Gastroesophageal sphincter (tissue), 4 donors: ENCODE measurements at regions not wholly inside any gene's neighbourhood (a gene's known extent, or its start where the extent isn't known, plus 50 kb on each side); places are given as distances from the start of the nearest gene placed in this dataset.

Experiments used
- ATAC-seq: fragments of 150-250 bp; one replicate; pipeline ENCODE4 v1.9.1; 2016; ENCODE audit warnings: mild to moderate bottlenecking, moderate library complexity
- H3K27ac ChIP-seq, 4 donors: fragments of 200-600 bp; sonication (generic) in 3 of 4; 1 replicate in 3 of 4; 2 replicates in 1 of 4; pipeline ENCODE4 v1.5.1; 2016 to 2019
- H3K27me3 ChIP-seq: fragments of 200-600 bp; sonication (generic); one replicate; pipeline ENCODE4 v1.5.1; 2019
- H3K36me3 ChIP-seq, 2 donors: fragments of 200-600 bp; sonication (generic); one replicate each; pipeline ENCODE4 v1.5.1; 2019; ENCODE audit warnings: control low read depth in 1 of 2
- H3K4me1 ChIP-seq, 3 donors: fragments of 200-600 bp; sonication (generic); 1 replicate in 2 of 3; 2 replicates in 1 of 3; pipeline ENCODE4 v1.5.1; 2016 to 2019; ENCODE audit warnings: control low read depth in 2 of 3
- H3K4me3 ChIP-seq, 2 donors: fragments of 200-600 bp; sonication (generic); one replicate each; pipeline ENCODE4 v1.5.1; 2019; ENCODE audit warnings: mild to moderate bottlenecking in 1 of 2, moderate library complexity in 1 of 2
- H3K9me3 ChIP-seq, 3 donors: fragments of 200-600 bp; sonication (generic); one replicate each; pipeline ENCODE4 v1.5.1; 2017 to 2019; ENCODE audit warnings: control low read depth in 2 of 3
- EP300 ChIP-seq: sonication (generic); formaldehyde crosslinking; IDR thresholded peaks from one replicate; pipeline ENCODE4 v1.6.1; 2017; ENCODE audit warnings: antibody characterized with exemption, mild to moderate bottlenecking
- POLR2A ChIP-seq, 2 donors: fragments of 450-650 bp; IDR thresholded peaks; one replicate each; pipeline ENCODE4 v1.6.1; 2017; ENCODE audit warnings: antibody characterized with exemption in 2 of 2, mild to moderate bottlenecking in 2 of 2, moderate library complexity in 1 of 2
- POLR2AphosphoS5 ChIP-seq: sonication (generic); formaldehyde crosslinking; IDR thresholded peaks from one replicate; pipeline ENCODE4 v1.6.1; 2017; ENCODE audit warnings: antibody characterized with exemption
- WGBS, 2 donors: methylation state at CpG; one replicate each; pipeline ENCODE4 v1.1.5; 2018; ENCODE audit warnings: low coverage in 1 of 2; 5-methylcytosine and 5-hydroxymethylcytosine counted together
- TF ChIP-seq, protein P1 (sequence below), 4 experiments: fragments of 200-600 bp in 2 of 4; fragments of 450-650 bp in 2 of 4; sonication (generic) in 1 of 4; IDR thresholded peaks; one replicate each; pipeline ENCODE4 v1.5.1; 2017 to 2019; ENCODE audit warnings: antibody characterized with exemption in 4 of 4, mild to moderate bottlenecking in 2 of 4, moderate library complexity in 2 of 4

DNA sequence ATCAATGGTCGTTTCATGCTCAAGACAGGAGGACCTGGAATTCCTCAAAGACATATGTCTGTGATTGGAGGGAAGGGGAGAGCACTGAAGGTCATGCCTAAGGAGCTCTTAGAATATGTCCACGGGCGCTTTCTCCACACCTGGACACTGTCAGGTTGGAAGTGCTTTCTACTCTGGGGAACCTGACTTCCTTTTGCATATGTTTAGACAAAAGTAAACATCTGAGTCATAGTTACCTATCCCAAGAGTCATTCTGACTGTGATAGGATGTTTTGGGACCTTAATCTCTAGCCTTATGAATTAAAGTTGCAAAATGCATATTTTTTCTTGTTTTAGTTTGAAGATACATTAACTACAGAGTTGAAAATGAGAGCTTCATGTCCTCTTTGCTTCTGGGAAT, 251.7 kb downstream of the KLF6 start:
- Histone ChIP-seq H3K36me3 (no peaks in the 10 kb centered on the region), H3K27ac (no peak overlapping the region), H3K4me1 (peaks cover 0 to 16% (median 0%) of the 10 kb centered on the region in 3 donors), H3K9me3 (no peaks in the 10 kb centered on the region), H3K27me3 (no peaks in the 10 kb centered on the region), H3K4me3 (no peak overlapping the region)
- 92% methylated on average over 2 of the region's 3 CpGs; no CpG with 5 or more reads in 1 of the 2 donors for WGBS, 2 donors
- no peak for ATAC-seq
- TF ChIP-seq, protein P1, sequence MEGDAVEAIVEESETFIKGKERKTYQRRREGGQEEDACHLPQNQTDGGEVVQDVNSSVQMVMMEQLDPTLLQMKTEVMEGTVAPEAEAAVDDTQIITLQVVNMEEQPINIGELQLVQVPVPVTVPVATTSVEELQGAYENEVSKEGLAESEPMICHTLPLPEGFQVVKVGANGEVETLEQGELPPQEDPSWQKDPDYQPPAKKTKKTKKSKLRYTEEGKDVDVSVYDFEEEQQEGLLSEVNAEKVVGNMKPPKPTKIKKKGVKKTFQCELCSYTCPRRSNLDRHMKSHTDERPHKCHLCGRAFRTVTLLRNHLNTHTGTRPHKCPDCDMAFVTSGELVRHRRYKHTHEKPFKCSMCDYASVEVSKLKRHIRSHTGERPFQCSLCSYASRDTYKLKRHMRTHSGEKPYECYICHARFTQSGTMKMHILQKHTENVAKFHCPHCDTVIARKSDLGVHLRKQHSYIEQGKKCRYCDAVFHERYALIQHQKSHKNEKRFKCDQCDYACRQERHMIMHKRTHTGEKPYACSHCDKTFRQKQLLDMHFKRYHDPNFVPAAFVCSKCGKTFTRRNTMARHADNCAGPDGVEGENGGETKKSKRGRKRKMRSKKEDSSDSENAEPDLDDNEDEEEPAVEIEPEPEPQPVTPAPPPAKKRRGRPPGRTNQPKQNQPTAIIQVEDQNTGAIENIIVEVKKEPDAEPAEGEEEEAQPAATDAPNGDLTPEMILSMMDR (IDR thresholded peaks at IDR 0.05): no peak
- TF ChIP-seq POLR2AphosphoS5 (no peak), EP300 (no peak), POLR2A (IDR thresholded peaks at IDR 0.05) (no peak)

- Histone ChIP-seq H3K27ac (no peak overlapping the region), H3K27me3 (no peaks in the 10 kb centered on the region), H3K4me3 (no peak overlapping the region), H3K9me3 (no peaks in the 10 kb centered on the region), H3K36me3 (no peaks in the 10 kb centered on the region), H3K4me1 (peaks cover 0 to 19% (median 0%) of the 10 kb centered on the region in 3 donors)
- no peak for ATAC-seq
- TF ChIP-seq, protein P1 (IDR thresholded peaks at IDR 0.05): no peak
- TF ChIP-seq EP300: no peak
- TF ChIP-seq POLR2A (IDR thresholded peaks at IDR 0.05): no peak
- no peak for TF ChIP-seq POLR2AphosphoS5
- WGBS, 2 donors: 96 to 100% methylated on average over 2 to 3 of the region's 12 CpGs
Measured at GRCh38 chr10:3532644-3533043, 252.4 kb downstream of the KLF6 start.

DNA sequence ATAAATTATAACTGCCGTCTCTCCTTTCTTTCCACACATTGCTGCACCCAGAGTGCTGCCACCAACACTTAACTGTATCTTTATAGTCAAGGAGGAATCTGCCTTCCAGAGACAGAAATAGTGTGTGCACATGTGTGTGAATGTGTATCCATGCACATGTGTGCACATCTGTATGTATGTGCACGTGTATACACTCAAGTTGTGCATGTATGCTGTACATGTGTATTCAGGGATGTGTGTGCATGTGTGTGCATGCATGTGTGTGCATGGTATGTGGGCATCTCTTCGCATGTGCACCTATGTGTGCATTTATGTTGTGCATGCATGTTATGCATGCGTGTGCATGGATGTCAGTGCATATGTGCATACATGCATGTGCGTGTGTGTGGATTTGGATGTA, 253.3 kb downstream of the KLF6 start:
- Histone ChIP-seq H3K9me3 (no peaks in the 10 kb centered on the region), H3K4me1 (peaks cover 0 to 29% (median 3%) of the 10 kb centered on the region in 3 donors), H3K27me3 (no peaks in the 10 kb centered on the region), H3K4me3 (no peak overlapping the region), H3K36me3 (no peaks in the 10 kb centered on the region), H3K27ac (no peak overlapping the region)
- TF ChIP-seq EP300 (no peak), POLR2A (IDR thresholded peaks at IDR 0.05) (no peak), POLR2AphosphoS5 (no peak)
- TF ChIP-seq, protein P1 (IDR thresholded peaks at IDR 0.05): no peak
- 90 to 94% methylated on average over 2 to 5 of the region's 5 CpGs for WGBS, 2 donors
- ATAC-seq: no peak

DNA sequence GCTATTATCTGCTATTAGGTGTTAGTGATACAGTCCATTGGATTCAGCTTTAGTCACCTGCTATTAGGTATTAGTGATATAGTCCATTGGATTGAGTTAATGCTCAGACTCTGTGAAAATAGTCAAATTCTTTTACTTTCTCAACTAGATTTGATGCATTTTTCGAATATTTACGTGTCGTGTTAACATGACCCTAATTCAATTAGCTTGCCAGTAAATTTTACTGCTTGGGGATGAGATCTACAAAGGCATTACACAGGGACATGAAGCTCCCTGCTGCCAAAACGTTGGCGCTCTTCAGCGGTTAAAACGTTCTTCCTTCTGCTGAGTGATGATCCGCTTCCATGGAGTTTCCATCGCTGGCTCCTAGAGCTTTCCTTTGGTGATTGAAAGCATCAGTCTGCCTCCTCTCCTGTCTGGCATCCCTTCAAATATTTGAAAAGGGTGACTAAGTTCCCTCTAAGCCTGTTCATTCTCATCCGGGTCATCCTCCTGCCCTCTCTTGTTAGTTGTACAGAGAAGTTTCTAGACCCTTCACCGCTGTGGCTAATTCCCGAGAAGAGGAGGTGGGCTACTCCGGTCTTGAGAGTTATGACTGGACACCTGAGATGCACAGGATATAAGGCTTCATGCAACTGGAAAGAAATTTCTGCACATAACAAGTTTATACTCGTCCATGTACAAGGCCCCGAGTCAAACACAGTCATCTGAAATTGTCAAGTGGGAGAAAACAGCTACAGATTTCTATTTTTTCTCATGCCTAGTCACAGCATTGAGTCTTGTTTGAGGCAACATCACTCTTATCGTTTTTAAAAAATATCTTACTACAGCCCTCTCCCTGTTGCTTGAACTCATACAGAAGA, 254.0 kb downstream of the KLF6 start:
- Histone ChIP-seq H3K27me3 (no peaks in the 10 kb centered on the region), H3K27ac (no peak overlapping the region), H3K9me3 (no peaks in the 10 kb centered on the region), H3K4me1 (peaks cover 0 to 36% (median 3%) of the 10 kb centered on the region in 3 donors), H3K4me3 (no peak overlapping the region), H3K36me3 (no peaks in the 10 kb centered on the region)
- WGBS, 2 donors: 88 to 94% methylated on average over 12 to 15 of the region's 16 CpGs
- ATAC-seq: no peak
- TF ChIP-seq, protein P1 (IDR thresholded peaks at IDR 0.05): no peak
- TF ChIP-seq POLR2A (IDR thresholded peaks at IDR 0.05) (no peak), EP300 (no peak)

GRCh38 chr10:3530346-3530745, 254.7 kb downstream of the KLF6 start:
- peaks cover 0 to 42% (median 3%) of the 10 kb centered on the region in 3 donors for H3K4me1 ChIP-seq
- TF ChIP-seq POLR2A (IDR thresholded peaks at IDR 0.05): no peak
- no peak for TF ChIP-seq POLR2AphosphoS5
- TF ChIP-seq, protein P1 (IDR thresholded peaks at IDR 0.05): no peak
- no peak for TF ChIP-seq EP300
- no peaks in the 10 kb centered on the region for H3K27me3 ChIP-seq
- no peaks in the 10 kb centered on the region for H3K9me3 ChIP-seq
- no peaks in the 10 kb centered on the region for H3K36me3 ChIP-seq
- WGBS, 2 donors: 83% methylated on average over 1 of the region's 13 CpGs; no CpG with 5 or more reads in 1 of the 2 donors
- no peak overlapping the region for H3K4me3 ChIP-seq
- H3K27ac ChIP-seq: no peak overlapping the region
- no peak for ATAC-seq
